ENCODE measurements at regions not wholly inside any gene's neighbourhood (a gene's known extent, or its start where the extent isn't known, plus 50 kb on each side); places are given as distances from the start of the nearest gene placed in this dataset.

GRCh38 chr15:72983801-72984545 lies 68.3 kb upstream of the NEO1 start:
- no peak for TF ChIP-seq Cebpa-rat (IDR thresholded peaks at IDR 0.05)
- no peak overlapping the region for H3K4me3 ChIP-seq
- H4K20me1 ChIP-seq: no peaks in the 10 kb centered on the region
- H3K4me2 ChIP-seq: no peak overlapping the region
- no peaks in the 10 kb centered on the region for H3K4me1 ChIP-seq
- no peaks in the 10 kb centered on the region for H3K27me3 ChIP-seq
- no peak overlapping the region for H3K9ac ChIP-seq
- H3K9me3 ChIP-seq (replicated peaks in 1 of 11): peaks cover 0 to 13% (median 0%) of the 10 kb centered on the region in 11 experiments; a peak in 5 of 22 replicates
- no peaks in the 10 kb centered on the region for H3K36me3 ChIP-seq
- H3K27ac ChIP-seq: no peak overlapping the region

GRCh38 chr15:72982714-72983113 lies 69.5 kb upstream of the NEO1 start:
- no peak overlapping the region for H3K9ac ChIP-seq
- H3K9me3 ChIP-seq (replicated peaks in 1 of 11): peaks cover 0 to 13% (median 0%) of the 10 kb centered on the region in 11 experiments; a peak in 5 of 22 replicates
- H3K4me1 ChIP-seq: no peaks in the 10 kb centered on the region
- no peak overlapping the region for H3K4me2 ChIP-seq
- no peak overlapping the region for H3K4me3 ChIP-seq
- no peaks in the 10 kb centered on the region for H4K20me1 ChIP-seq
- no peaks in the 10 kb centered on the region for H3K36me3 ChIP-seq
- no peaks in the 10 kb centered on the region for H3K27me3 ChIP-seq
- H3K27ac ChIP-seq: no peak overlapping the region
- no peak for TF ChIP-seq Cebpa-rat (IDR thresholded peaks at IDR 0.05)

GRCh38 chr15:72980661-72981060 lies 71.6 kb upstream of the NEO1 start:
- Histone ChIP-seq H3K27me3 (no peaks in the 10 kb centered on the region), H4K20me1 (no peaks in the 10 kb centered on the region), H3K27ac (no peak overlapping the region), H3K9ac (no peak overlapping the region), H3K9me3 (replicated peaks in 1 of 11) (peaks cover 0 to 13% (median 0%) of the 10 kb centered on the region in 11 experiments; a peak in 5 of 22 replicates), H3K4me3 (no peak overlapping the region), H3K4me1 (no peaks in the 10 kb centered on the region), H3K36me3 (no peaks in the 10 kb centered on the region), H3K4me2 (no peak overlapping the region)
- TF ChIP-seq Cebpa-rat (IDR thresholded peaks at IDR 0.05): no peak

GRCh38 chr15:72979791-72980190 lies 72.5 kb upstream of the NEO1 start:
- Histone ChIP-seq H3K27ac (no peak overlapping the region), H3K4me1 (no peaks in the 10 kb centered on the region), H3K9me3 (replicated peaks in 1 of 11) (peaks cover 0 to 13% (median 0%) of the 10 kb centered on the region in 11 experiments; a peak in 5 of 22 replicates), H3K36me3 (no peaks in the 10 kb centered on the region), H4K20me1 (no peaks in the 10 kb centered on the region), H3K27me3 (no peaks in the 10 kb centered on the region), H3K9ac (no peak overlapping the region), H3K4me3 (no peak overlapping the region), H3K4me2 (no peak overlapping the region)
- TF ChIP-seq Cebpa-rat (IDR thresholded peaks at IDR 0.05): no peak

- Histone ChIP-seq H3K4me1 (no peaks in the 10 kb centered on the region), H3K36me3 (no peaks in the 10 kb centered on the region), H3K9me3 (replicated peaks in 1 of 11) (peaks cover 0 to 10% (median 0%) of the 10 kb centered on the region in 11 experiments; a peak in 5 of 22 replicates), H3K9ac (no peak overlapping the region), H4K20me1 (no peaks in the 10 kb centered on the region), H3K4me3 (no peak overlapping the region), H3K27me3 (no peaks in the 10 kb centered on the region), H3K4me2 (no peak overlapping the region), H3K27ac (no peak overlapping the region)
- TF ChIP-seq Cebpa-rat (IDR thresholded peaks at IDR 0.05): no peak
Measured at GRCh38 chr15:72979308-72979707, 73.0 kb upstream of the NEO1 start.

GRCh38 chr15:72978223-72978622 lies 74.0 kb upstream of the NEO1 start:
- Histone ChIP-seq H4K20me1 (no peaks in the 10 kb centered on the region), H3K9me3 (replicated peaks in 1 of 11) (no peaks in the 10 kb centered on the region), H3K27ac (no peak overlapping the region), H3K36me3 (no peaks in the 10 kb centered on the region), H3K4me1 (no peaks in the 10 kb centered on the region), H3K4me2 (no peak overlapping the region), H3K9ac (no peak overlapping the region), H3K27me3 (no peaks in the 10 kb centered on the region), H3K4me3 (no peak overlapping the region)
- TF ChIP-seq Cebpa-rat (IDR thresholded peaks at IDR 0.05): no peak

- no peak overlapping the region for H3K9ac ChIP-seq
- no peaks in the 10 kb centered on the region for H3K4me1 ChIP-seq
- no peaks in the 10 kb centered on the region for H3K27me3 ChIP-seq
- H3K27ac ChIP-seq: no peak overlapping the region
- no peak overlapping the region for H3K4me2 ChIP-seq
- H3K9me3 ChIP-seq (replicated peaks in 1 of 11): no peaks in the 10 kb centered on the region
- H4K20me1 ChIP-seq: no peaks in the 10 kb centered on the region
- H3K36me3 ChIP-seq: no peaks in the 10 kb centered on the region
- no peak overlapping the region for H3K4me3 ChIP-seq
- TF ChIP-seq Cebpa-rat (IDR thresholded peaks at IDR 0.05): no peak
Measured at GRCh38 chr15:72972362-72972761, 79.9 kb upstream of the NEO1 start.

- no peak overlapping the region for H3K9ac ChIP-seq
- no peak overlapping the region for H3K4me3 ChIP-seq
- TF ChIP-seq Cebpa-rat (IDR thresholded peaks at IDR 0.05): no peak
- no peaks in the 10 kb centered on the region for H3K27me3 ChIP-seq
- H3K36me3 ChIP-seq: no peaks in the 10 kb centered on the region
- H3K4me1 ChIP-seq: no peaks in the 10 kb centered on the region
- H3K9me3 ChIP-seq (replicated peaks in 1 of 11): no peaks in the 10 kb centered on the region
- no peak overlapping the region for H3K27ac ChIP-seq
- no peak overlapping the region for H3K4me2 ChIP-seq
- no peaks in the 10 kb centered on the region for H4K20me1 ChIP-seq
Measured at GRCh38 chr15:72971766-72972165, 80.5 kb upstream of the NEO1 start.

GRCh38 chr15:72970933-72971760 lies 81.1 kb upstream of the NEO1 start:
- H3K4me2 ChIP-seq: no peak overlapping the region
- H3K36me3 ChIP-seq: no peaks in the 10 kb centered on the region
- no peak overlapping the region for H3K4me3 ChIP-seq
- H4K20me1 ChIP-seq: no peaks in the 10 kb centered on the region
- no peaks in the 10 kb centered on the region for H3K27me3 ChIP-seq
- no peak overlapping the region for H3K9ac ChIP-seq
- no peaks in the 10 kb centered on the region for H3K4me1 ChIP-seq
- TF ChIP-seq Cebpa-rat (IDR thresholded peaks at IDR 0.05): no peak
- H3K9me3 ChIP-seq (replicated peaks in 1 of 11): no peaks in the 10 kb centered on the region
- H3K27ac ChIP-seq: no peak overlapping the region

Data from BLaER1 treated with 17β-estradiol and CSF1 and Interleukin-3, amounts not matched to agents 10 nM and 100 nM (cell line).